Suprapubic skin (tissue), 4 donors: ENCODE measurements at regions not wholly inside any gene's neighbourhood (a gene's known extent, or its start where the extent isn't known, plus 50 kb on each side); places are given as distances from the start of the nearest gene placed in this dataset.

Experiments
- DNase-seq, 2 donors: peaks; one replicate each; pipeline ENCODE4 v3.0.0-alpha.2; 2019; ENCODE audit warnings: low spot score in 2 of 2
- H3K27ac ChIP-seq: fragments of 200-600 bp; sonication (generic); one replicate; pipeline ENCODE4 v1.5.1; 2019
- H3K27me3 ChIP-seq: fragments of 200-600 bp; sonication (generic); one replicate; pipeline ENCODE4 v1.5.1; 2019
- H3K36me3 ChIP-seq: fragments of 200-600 bp; sonication (generic); one replicate; pipeline ENCODE4 v1.5.1; 2019
- H3K4me1 ChIP-seq: fragments of 200-600 bp; sonication (generic); one replicate; pipeline ENCODE4 v1.5.1; 2019
- H3K4me3 ChIP-seq: fragments of 200-600 bp; sonication (generic); one replicate; pipeline ENCODE4 v1.5.1; 2019; ENCODE audit warnings: mild to moderate bottlenecking
- H3K9me3 ChIP-seq: fragments of 200-600 bp; sonication (generic); one replicate; pipeline ENCODE4 v1.5.1; 2019
- EP300 ChIP-seq: sonication (generic); formaldehyde crosslinking; IDR thresholded peaks from one replicate; pipeline ENCODE4 v1.6.1; 2017; ENCODE audit warnings: antibody characterized with exemption
- POLR2A ChIP-seq, 2 donors: fragments of 450-650 bp; IDR thresholded peaks; one replicate each; pipeline ENCODE4 v1.6.1; 2017; ENCODE audit warnings: antibody characterized with exemption in 2 of 2, mild to moderate bottlenecking in 2 of 2, moderate library complexity in 2 of 2
- POLR2AphosphoS5 ChIP-seq, 3 donors: sonication (generic); formaldehyde crosslinking; IDR thresholded peaks; one replicate each; pipeline ENCODE4 v1.6.1; 2017; ENCODE audit warnings: antibody characterized with exemption in 3 of 3
- WGBS: methylation state at CpG from one replicate; pipeline ENCODE4 v1.1.5; 2018; 5-methylcytosine and 5-hydroxymethylcytosine counted together
- TF ChIP-seq, protein P1 (sequence below), 2 donors: fragments of 200-600 bp in 1 of 2; fragments of 450-650 bp in 1 of 2; sonication (generic) in 1 of 2; IDR thresholded peaks; one replicate each; pipeline ENCODE4 v1.5.1; 2016 to 2019; ENCODE audit warnings: antibody characterized with exemption in 2 of 2, mild to moderate bottlenecking in 1 of 2, moderate library complexity in 1 of 2

DNA sequence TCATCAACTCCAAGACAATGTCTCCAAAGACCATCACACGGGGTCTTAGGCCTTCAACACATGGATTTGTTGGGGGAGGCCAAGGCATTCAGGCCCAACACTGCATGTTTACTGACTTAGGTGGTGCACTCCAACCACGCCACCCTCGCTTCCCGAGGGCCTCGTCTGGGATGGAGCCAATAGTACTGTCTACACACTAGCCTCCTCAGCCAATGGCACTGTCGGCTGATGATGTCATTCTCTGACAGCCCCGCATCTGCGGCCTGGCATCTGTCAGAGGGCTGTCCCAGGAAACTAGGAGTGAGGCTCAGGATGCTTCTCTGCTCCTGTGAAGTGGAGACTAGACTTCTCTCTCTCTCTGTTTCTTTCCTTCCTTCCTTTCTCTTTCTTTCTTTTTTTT, 96.6 kb downstream of the TEX26 start:
- no peak for DNase-seq
- WGBS, result 78% methylated on average over 7 of the region's 8 CpGs
- H3K4me3 ChIP-seq, result no peak overlapping the region
- no peaks in the 10 kb centered on the region for H3K27me3 ChIP-seq
- H3K4me1 ChIP-seq, result peaks cover 9% of the 10 kb centered on the region
- H3K36me3 ChIP-seq, result no peaks in the 10 kb centered on the region
- no peak overlapping the region for H3K27ac ChIP-seq
- TF ChIP-seq EP300, result no peak
- no peak for TF ChIP-seq POLR2AphosphoS5 (IDR thresholded peaks at IDR 0.05)
- TF ChIP-seq POLR2A (IDR thresholded peaks at IDR 0.05), result no peak
- TF ChIP-seq, protein P1, sequence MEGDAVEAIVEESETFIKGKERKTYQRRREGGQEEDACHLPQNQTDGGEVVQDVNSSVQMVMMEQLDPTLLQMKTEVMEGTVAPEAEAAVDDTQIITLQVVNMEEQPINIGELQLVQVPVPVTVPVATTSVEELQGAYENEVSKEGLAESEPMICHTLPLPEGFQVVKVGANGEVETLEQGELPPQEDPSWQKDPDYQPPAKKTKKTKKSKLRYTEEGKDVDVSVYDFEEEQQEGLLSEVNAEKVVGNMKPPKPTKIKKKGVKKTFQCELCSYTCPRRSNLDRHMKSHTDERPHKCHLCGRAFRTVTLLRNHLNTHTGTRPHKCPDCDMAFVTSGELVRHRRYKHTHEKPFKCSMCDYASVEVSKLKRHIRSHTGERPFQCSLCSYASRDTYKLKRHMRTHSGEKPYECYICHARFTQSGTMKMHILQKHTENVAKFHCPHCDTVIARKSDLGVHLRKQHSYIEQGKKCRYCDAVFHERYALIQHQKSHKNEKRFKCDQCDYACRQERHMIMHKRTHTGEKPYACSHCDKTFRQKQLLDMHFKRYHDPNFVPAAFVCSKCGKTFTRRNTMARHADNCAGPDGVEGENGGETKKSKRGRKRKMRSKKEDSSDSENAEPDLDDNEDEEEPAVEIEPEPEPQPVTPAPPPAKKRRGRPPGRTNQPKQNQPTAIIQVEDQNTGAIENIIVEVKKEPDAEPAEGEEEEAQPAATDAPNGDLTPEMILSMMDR (IDR thresholded peaks at IDR 0.05), result no peak
- no peaks in the 10 kb centered on the region for H3K9me3 ChIP-seq

DNA sequence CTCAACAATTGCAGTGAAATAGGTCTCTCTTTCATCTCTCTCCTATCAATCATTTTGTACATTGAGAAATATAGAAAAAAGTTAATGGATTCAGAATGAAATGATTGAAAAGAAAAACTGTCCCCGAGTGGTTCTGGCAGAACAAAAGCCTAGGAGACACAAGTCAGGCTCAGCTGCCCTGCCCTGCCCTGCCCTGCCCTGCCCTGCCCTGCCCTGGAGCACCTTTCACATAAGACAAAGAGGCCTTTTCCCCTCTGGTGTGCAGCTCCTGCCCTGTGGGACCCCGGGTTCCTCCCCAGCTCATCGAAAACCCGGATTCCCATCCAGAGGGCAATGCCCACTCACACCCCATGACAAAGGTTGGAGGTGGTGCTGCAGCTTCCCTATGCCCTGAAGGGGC, 94.7 kb downstream of the TEX26 start:
- WGBS, result 56% methylated on average over 4 of the region's 4 CpGs
- H3K27me3 ChIP-seq, result no peaks in the 10 kb centered on the region
- no peak overlapping the region for H3K4me3 ChIP-seq
- H3K27ac ChIP-seq, result no peak overlapping the region
- TF ChIP-seq POLR2A (IDR thresholded peaks at IDR 0.05), result no peak
- no peak for TF ChIP-seq EP300
- TF ChIP-seq POLR2AphosphoS5 (IDR thresholded peaks at IDR 0.05), result no peak
- TF ChIP-seq, protein P1 (IDR thresholded peaks at IDR 0.05), result no peak
- H3K9me3 ChIP-seq, result no peaks in the 10 kb centered on the region
- DNase-seq, result no peak
- no peaks in the 10 kb centered on the region for H3K36me3 ChIP-seq
- peaks cover 1% of the 10 kb centered on the region for H3K4me1 ChIP-seq
